ENCODE measurements at regions not wholly inside any gene's neighbourhood (a gene's known extent, or its start where the extent isn't known, plus 50 kb on each side); places are given as distances from the start of the nearest gene placed in this dataset.
"Not testable (repeated sequence)": the region's sequence is repeated elsewhere in the genome, so short reads cannot be mapped to it uniquely, and the experiment has no call there.

- DNase-seq = no peak
Measured at GRCh38 chr3:140883428-140884040, 58.1 kb upstream of the SLC25A36 start.

GRCh38 chr3:140885697-140886096 lies 55.9 kb upstream of the SLC25A36 start:
- not testable (repeated sequence) for DNase-seq

Measured in kidney glomerular epithelial cell (primary cell).